CD4-positive, alpha-beta T cell treated with Interleukin-6 for 4 hours (primary cell): ENCODE measurements at regions not wholly inside any gene's neighbourhood (a gene's known extent, or its start where the extent isn't known, plus 50 kb on each side); places are given as distances from the start of the nearest gene placed in this dataset.
"Not testable (repeated sequence)": the region's sequence is repeated elsewhere in the genome, so short reads cannot be mapped to it uniquely, and the experiment has no call there.

Source experiments
- DNase-seq: peaks from one replicate; pipeline ENCODE4 v3.0.0-alpha.2; 2020; ENCODE audit warnings: mixed read lengths

- DNase-seq: not testable (repeated sequence)
These were observed 89.0 kb upstream of the NOTCH2NLA start for GRCh38 chr1:146317785-146318184.

GRCh38 chr1:146314449-146315246, 85.8 kb upstream of the NOTCH2NLA start:
- not testable (repeated sequence) for DNase-seq

- not testable (repeated sequence) for DNase-seq
These were observed 81.8 kb upstream of the NOTCH2NLA start for GRCh38 chr1:146310579-146310978.

- not testable (repeated sequence) for DNase-seq
These were observed 80.6 kb upstream of the NOTCH2NLA start for GRCh38 chr1:146309427-146309826.

- not testable (repeated sequence) for DNase-seq
These were observed 80.1 kb upstream of the NOTCH2NLA start for GRCh38 chr1:146308892-146309291.

- DNase-seq: not testable (repeated sequence)
These were observed 79.3 kb upstream of the NOTCH2NLA start for GRCh38 chr1:146308152-146308551.

- DNase-seq: not testable (repeated sequence)
These were observed 78.8 kb upstream of the NOTCH2NLA start for GRCh38 chr1:146307632-146308031.

- not testable (repeated sequence) for DNase-seq
These were observed 77.8 kb upstream of the NOTCH2NLA start for GRCh38 chr1:146306651-146307050.

- not testable (repeated sequence) for DNase-seq
These were observed 76.6 kb upstream of the NOTCH2NLA start for GRCh38 chr1:146305442-146305841.

- DNase-seq: not testable (repeated sequence)
These were observed 69.7 kb upstream of the NOTCH2NLA start for GRCh38 chr1:146298575-146298897.

- not testable (repeated sequence) for DNase-seq
These were observed 69.2 kb upstream of the NOTCH2NLA start for GRCh38 chr1:146297781-146298574.

GRCh38 chr1:146292940-146293936, 64.4 kb upstream of the NOTCH2NLA start:
- DNase-seq: not testable (repeated sequence)

- not testable (repeated sequence) for DNase-seq
These were observed 63.6 kb upstream of the NOTCH2NLA start for GRCh38 chr1:146292424-146292823.

GRCh38 chr1:146287881-146288280, 59.1 kb upstream of the NOTCH2NLA start:
- DNase-seq: not testable (repeated sequence)

- not testable (repeated sequence) for DNase-seq
These were observed 55.9 kb upstream of the NOTCH2NLA start for GRCh38 chr1:146284760-146285159.

- DNase-seq: not testable (repeated sequence)
These were observed 54.7 kb upstream of the NOTCH2NLA start for GRCh38 chr1:146283527-146283880.

GRCh38 chr1:146282807-146283526, 54.1 kb upstream of the NOTCH2NLA start:
- DNase-seq: not testable (repeated sequence)

- not testable (repeated sequence) for DNase-seq
These were observed 52.7 kb upstream of the NOTCH2NLA start for GRCh38 chr1:146281522-146281921.

- DNase-seq: not testable (repeated sequence)
These were observed 49.9 kb upstream of the NOTCH2NLA start for GRCh38 chr1:146278758-146279157.
